ENCODE measurements at regions not wholly inside any gene's neighbourhood (a gene's known extent, or its start where the extent isn't known, plus 50 kb on each side); places are given as distances from the start of the nearest gene placed in this dataset.

DNA sequence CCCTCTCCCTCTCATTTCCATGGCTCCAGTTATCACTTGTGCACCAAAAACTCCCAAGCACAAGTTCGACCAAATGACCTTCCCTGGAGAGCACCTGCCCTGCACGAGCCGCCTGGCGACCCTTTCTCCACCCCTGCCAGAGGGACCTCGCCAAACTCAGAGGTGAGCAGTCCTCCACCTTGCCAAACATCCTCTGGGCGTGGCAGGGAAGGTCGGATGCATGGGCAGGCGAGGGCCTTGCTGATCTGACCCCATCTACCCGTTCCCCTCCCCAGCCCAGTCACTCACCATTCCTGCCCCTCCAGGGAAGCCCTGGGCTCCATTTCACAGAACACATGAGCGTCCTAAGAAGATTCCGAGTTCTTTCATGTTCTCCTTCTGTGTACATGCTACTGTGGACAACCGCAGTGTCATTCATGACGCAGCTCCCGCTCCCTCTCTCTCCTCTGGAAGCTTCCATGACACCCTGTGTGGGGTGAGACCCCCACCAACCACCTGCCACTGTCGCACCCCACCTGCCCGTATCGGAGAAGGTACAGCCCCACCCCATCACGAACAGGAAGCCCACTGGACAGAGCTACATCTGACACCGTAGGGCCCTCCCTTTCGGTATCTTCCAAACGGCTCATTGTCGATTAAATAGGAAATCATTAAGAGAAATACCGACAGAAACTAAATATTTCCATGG lies 104.3 kb downstream of the DACT2 start:
- H3K9me3 Mint-ChIP-seq, result peaks cover 0 to 1% (median 0%) of the 10 kb centered on the region in 7 donors
- ATAC-seq (ENCODE audit: low read depth in 2 of 2), result no peak
- H3K27ac Mint-ChIP-seq, result no peak overlapping the region

DNA sequence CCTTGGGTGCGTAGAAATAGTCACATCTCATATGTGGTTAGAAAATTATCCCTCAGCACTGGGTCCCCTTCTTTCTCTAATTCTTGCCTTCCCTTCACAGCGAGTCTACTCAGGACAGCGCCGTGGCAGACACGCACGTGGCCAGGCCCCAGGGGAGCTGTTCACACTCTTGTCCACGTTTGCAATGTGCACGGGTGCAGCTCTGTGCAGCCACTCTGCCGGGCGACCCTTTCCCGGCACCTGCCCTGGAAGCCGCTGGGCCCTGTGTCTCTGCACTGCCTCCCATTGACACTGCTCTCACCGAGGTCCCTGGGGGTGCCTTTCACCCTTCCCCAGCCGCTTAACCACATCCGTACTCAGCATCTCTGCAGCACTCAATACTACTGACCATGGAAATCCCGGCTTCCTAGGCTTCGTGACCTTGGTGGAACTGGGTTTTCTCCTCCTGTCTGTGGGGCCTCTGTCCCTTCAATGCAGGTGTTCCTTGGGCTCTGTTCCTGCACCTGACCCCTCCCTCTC lies 104.9 kb downstream of the DACT2 start:
- Mint-ChIP-seq H3K9me3 (peaks cover 0 to 1% (median 0%) of the 10 kb centered on the region in 7 donors), H3K4me3 (no peak overlapping the region), H3K27ac (peak overlapping the region in 1 of 3 donors; percentile 77)

More for the DNA sequence above, 104.3 kb downstream of the DACT2 start:
- H3K27me3 ChIP-seq (ENCODE audit: control insufficient read depth, insufficient read depth, low read length), result no peaks in the 10 kb centered on the region
- no peaks in the 10 kb centered on the region for H3K9me3 ChIP-seq (ENCODE audit: control insufficient read depth in 2 of 2, low read length in 2 of 2)
- Mint-ChIP-seq H3K4me1 (no peaks in the 10 kb centered on the region), H3K27me3 (no peaks in the 10 kb centered on the region), H3K36me3 (no peaks in the 10 kb centered on the region), H3K4me3 (no peak overlapping the region)
- H3K4me3 ChIP-seq (ENCODE audit: low read depth, low read length), result no peak overlapping the region
- no peak overlapping the region for H3K27ac ChIP-seq (ENCODE audit: insufficient read depth, low read length, poor library complexity, severe bottlenecking)
- no peak for DNase-seq
- H3K36me3 ChIP-seq (ENCODE audit: control insufficient read depth, insufficient read depth, low read length), result no peaks in the 10 kb centered on the region
- no peaks in the 10 kb centered on the region for H3K4me1 ChIP-seq (ENCODE audit: control insufficient read depth, insufficient read depth, low read length, poor library complexity, severe bottlenecking)

DNA sequence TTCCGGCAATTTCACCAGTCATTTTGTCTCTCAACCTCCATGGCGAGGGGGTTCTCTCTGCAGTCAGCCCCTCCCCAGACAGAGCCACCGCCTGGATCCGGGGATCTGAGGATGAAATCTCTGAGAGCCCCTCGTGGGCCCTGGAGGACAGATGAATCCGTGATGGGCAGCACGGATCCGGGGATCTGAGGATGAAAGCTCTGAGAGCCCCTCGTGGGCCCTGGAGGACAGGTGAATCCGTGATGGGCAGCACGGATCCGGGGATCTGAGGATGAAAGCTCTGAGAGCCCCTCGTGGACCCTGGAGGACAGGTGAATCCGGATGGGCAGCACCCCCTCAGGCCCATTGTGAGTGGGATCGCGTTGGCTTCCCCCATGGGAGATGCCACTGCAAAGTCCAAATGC lies 106.5 kb downstream of the DACT2 start:
- Histone ChIP-seq H3K27ac (ENCODE audit: insufficient read depth, low read length, poor library complexity, severe bottlenecking) (no peak overlapping the region), H3K4me3 (ENCODE audit: low read depth, low read length) (no peak overlapping the region), H3K27me3 (ENCODE audit: control insufficient read depth, insufficient read depth, low read length) (no peaks in the 10 kb centered on the region), H3K4me1 (ENCODE audit: control insufficient read depth, insufficient read depth, low read length, poor library complexity, severe bottlenecking) (no peaks in the 10 kb centered on the region), H3K36me3 (ENCODE audit: control insufficient read depth, insufficient read depth, low read length) (no peaks in the 10 kb centered on the region), H3K9me3 (ENCODE audit: control insufficient read depth in 2 of 2, low read length in 2 of 2) (no peaks in the 10 kb centered on the region)
- Mint-ChIP-seq H3K4me1 (no peaks in the 10 kb centered on the region), H3K9me3 (peaks cover 0 to 1% (median 0%) of the 10 kb centered on the region in 7 donors), H3K27ac (no peak overlapping the region), H3K36me3 (no peaks in the 10 kb centered on the region), H3K27me3 (no peaks in the 10 kb centered on the region), H3K4me3 (no peak overlapping the region)
- ATAC-seq (ENCODE audit: low read depth in 2 of 2), result no peak
- DNase-seq, result no peak

More for the DNA sequence above, 104.9 kb downstream of the DACT2 start:
- Histone ChIP-seq H3K27ac (ENCODE audit: insufficient read depth, low read length, poor library complexity, severe bottlenecking) (no peak overlapping the region), H3K36me3 (ENCODE audit: control insufficient read depth, insufficient read depth, low read length) (no peaks in the 10 kb centered on the region), H3K4me1 (ENCODE audit: control insufficient read depth, insufficient read depth, low read length, poor library complexity, severe bottlenecking) (no peaks in the 10 kb centered on the region), H3K9me3 (ENCODE audit: control insufficient read depth in 2 of 2, low read length in 2 of 2) (no peaks in the 10 kb centered on the region), H3K27me3 (ENCODE audit: control insufficient read depth, insufficient read depth, low read length) (no peaks in the 10 kb centered on the region), H3K4me3 (ENCODE audit: low read depth, low read length) (no peak overlapping the region)
- Mint-ChIP-seq H3K36me3 (no peaks in the 10 kb centered on the region), H3K27me3 (no peaks in the 10 kb centered on the region), H3K4me1 (no peaks in the 10 kb centered on the region)
- ATAC-seq (ENCODE audit: low read depth in 2 of 2) (no peak), DNase-seq (no peak)

DNA sequence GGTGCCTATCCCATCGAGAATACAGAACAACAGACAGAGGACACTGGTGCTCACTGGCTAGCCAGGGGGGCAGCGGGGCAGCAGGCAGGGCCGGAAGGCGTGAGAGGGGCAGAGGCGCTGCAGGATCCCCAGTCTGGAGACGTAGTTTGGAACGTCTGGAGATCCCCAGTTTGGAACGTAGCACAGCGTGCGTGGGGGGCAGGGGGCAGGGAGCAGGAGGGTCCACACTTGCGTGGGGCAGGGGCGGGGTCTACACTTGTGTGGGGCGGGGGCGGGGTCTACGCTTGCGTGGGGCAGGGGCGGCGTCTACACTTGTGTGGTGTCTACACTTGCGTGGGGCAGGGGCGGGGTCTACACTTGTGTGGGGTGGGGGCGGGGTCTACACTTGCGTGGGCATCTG lies 107.2 kb downstream of the DACT2 start:
- Histone ChIP-seq H3K27ac (ENCODE audit: insufficient read depth, low read length, poor library complexity, severe bottlenecking) (no peak overlapping the region), H3K4me1 (ENCODE audit: control insufficient read depth, insufficient read depth, low read length, poor library complexity, severe bottlenecking) (no peaks in the 10 kb centered on the region), H3K9me3 (ENCODE audit: control insufficient read depth in 2 of 2, low read length in 2 of 2) (no peaks in the 10 kb centered on the region), H3K36me3 (ENCODE audit: control insufficient read depth, insufficient read depth, low read length) (no peaks in the 10 kb centered on the region), H3K27me3 (ENCODE audit: control insufficient read depth, insufficient read depth, low read length) (no peaks in the 10 kb centered on the region), H3K4me3 (ENCODE audit: low read depth, low read length) (no peak overlapping the region)
- H3K27me3 Mint-ChIP-seq, result no peaks in the 10 kb centered on the region
- no peak overlapping the region for H3K27ac Mint-ChIP-seq
- H3K4me1 Mint-ChIP-seq, result no peaks in the 10 kb centered on the region
- ATAC-seq (ENCODE audit: low read depth in 2 of 2) (no peak), DNase-seq (no peak)
- no peaks in the 10 kb centered on the region for H3K36me3 Mint-ChIP-seq
- no peak overlapping the region for H3K4me3 Mint-ChIP-seq
- H3K9me3 Mint-ChIP-seq, result peaks cover 0 to 1% (median 0%) of the 10 kb centered on the region in 7 donors

DNA sequence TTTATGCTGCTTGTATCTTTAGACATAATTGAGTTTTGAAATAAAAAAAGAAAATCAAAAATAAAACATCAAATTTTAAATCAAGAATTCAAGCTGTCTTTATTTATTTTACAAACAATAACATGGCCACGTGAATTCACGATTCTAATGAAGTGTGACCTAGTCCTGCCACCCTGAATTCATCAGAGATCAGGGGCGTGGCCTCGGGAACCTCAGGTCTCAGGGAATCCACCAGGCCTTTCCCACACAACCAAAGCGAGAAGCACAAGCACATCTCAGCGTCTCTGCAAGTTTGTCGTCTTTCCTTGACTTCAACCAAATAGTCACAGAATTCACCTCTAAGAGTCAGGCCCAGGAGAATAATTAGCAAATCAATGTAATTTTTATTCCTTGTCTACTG lies 107.9 kb downstream of the DACT2 start:
- Mint-ChIP-seq H3K9me3 (peaks cover 0 to 1% (median 0%) of the 10 kb centered on the region in 7 donors), H3K4me3 (no peak overlapping the region), H3K27ac (no peak overlapping the region), H3K27me3 (no peaks in the 10 kb centered on the region), H3K4me1 (no peaks in the 10 kb centered on the region), H3K36me3 (no peaks in the 10 kb centered on the region)
- no peak overlapping the region for H3K4me3 ChIP-seq (ENCODE audit: low read depth, low read length)
- no peaks in the 10 kb centered on the region for H3K9me3 ChIP-seq (ENCODE audit: control insufficient read depth in 2 of 2, low read length in 2 of 2)
- DNase-seq (no peak), ATAC-seq (ENCODE audit: low read depth in 2 of 2) (no peak)
- no peaks in the 10 kb centered on the region for H3K4me1 ChIP-seq (ENCODE audit: control insufficient read depth, insufficient read depth, low read length, poor library complexity, severe bottlenecking)
- no peaks in the 10 kb centered on the region for H3K36me3 ChIP-seq (ENCODE audit: control insufficient read depth, insufficient read depth, low read length)
- no peaks in the 10 kb centered on the region for H3K27me3 ChIP-seq (ENCODE audit: control insufficient read depth, insufficient read depth, low read length)
- no peak overlapping the region for H3K27ac ChIP-seq (ENCODE audit: insufficient read depth, low read length, poor library complexity, severe bottlenecking)

DNA sequence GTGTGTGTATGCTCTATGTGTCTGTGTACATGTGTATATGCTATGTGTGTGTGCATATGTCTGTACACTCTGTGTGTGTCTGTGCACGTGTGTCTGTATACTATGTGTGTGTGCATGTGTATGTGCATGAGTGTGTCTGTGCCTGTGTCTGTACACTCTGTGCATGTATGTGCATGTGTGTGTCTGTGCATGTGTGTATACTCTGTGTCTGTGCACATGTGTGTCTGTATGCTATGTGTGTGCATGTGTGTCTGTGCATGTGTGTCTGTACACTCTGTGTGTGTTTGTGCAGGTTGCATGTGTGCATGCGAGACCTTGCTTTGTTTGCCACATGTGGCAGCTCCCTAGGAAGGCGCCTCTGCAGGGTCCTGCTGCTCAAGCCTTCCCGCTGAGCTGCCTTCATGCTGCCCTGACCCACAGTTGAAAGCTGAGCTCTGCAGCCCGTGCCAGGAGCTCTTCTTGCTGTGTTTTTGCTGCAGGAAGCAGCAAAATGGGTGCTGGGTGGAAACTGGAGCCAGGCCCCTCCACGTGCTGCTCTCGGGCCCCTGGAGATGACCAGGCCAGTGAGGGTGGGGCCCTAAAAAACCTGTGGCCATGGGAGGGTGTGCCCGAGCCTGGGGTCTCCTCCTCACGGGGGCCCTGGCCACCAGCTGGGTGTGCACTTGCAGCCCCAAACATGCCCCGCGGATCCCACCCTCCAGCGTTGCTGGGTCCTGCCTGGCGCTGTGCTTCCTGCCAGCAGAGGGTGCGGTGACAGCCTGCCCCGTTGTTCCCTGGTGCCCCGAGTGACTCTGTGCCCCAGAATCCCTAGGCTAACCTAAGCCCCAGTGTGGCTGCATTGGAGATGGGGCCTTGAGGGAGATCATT lies 109.1 kb downstream of the DACT2 start:
- no peak for ATAC-seq (ENCODE audit: low read depth in 2 of 2)

DNA sequence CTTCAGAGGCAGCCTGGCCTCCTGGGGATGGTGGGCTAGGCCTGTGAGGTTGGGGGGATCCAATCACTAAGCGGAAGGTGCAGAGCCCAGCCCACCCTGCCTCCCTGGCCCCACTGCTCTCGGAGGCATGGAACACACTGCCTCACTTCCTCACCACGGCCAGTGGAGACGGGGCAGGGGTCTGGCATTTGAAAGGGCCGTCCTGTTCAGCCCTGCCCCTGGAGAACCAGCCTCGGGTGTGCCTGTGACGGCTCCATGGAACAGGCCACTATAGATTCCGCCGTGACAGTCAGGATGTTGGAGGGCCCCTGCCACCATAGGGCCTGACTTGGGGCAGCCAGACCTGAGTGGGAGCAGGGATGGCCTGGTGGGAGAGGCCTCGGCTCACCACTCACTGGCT lies 110.2 kb downstream of the DACT2 start:
- no peaks in the 10 kb centered on the region for H3K4me1 ChIP-seq (ENCODE audit: control insufficient read depth, insufficient read depth, low read length, poor library complexity, severe bottlenecking)
- ATAC-seq (ENCODE audit: low read depth in 2 of 2) (no peak), DNase-seq (no peak)
- H3K4me3 ChIP-seq (ENCODE audit: low read depth, low read length), result no peak overlapping the region
- no peaks in the 10 kb centered on the region for H3K36me3 ChIP-seq (ENCODE audit: control insufficient read depth, insufficient read depth, low read length)
- H3K4me3 Mint-ChIP-seq, result no peak overlapping the region
- no peaks in the 10 kb centered on the region for H3K9me3 ChIP-seq (ENCODE audit: control insufficient read depth in 2 of 2, low read length in 2 of 2)
- no peak overlapping the region for H3K27ac ChIP-seq (ENCODE audit: insufficient read depth, low read length, poor library complexity, severe bottlenecking)
- H3K27ac Mint-ChIP-seq, result no peak overlapping the region
- no peaks in the 10 kb centered on the region for H3K36me3 Mint-ChIP-seq
- no peaks in the 10 kb centered on the region for H3K27me3 Mint-ChIP-seq
- H3K27me3 ChIP-seq (ENCODE audit: control insufficient read depth, insufficient read depth, low read length), result no peaks in the 10 kb centered on the region
- H3K9me3 Mint-ChIP-seq, result peaks cover 0 to 1% (median 0%) of the 10 kb centered on the region in 7 donors
- H3K4me1 Mint-ChIP-seq, result no peaks in the 10 kb centered on the region

More for the DNA sequence above, 109.1 kb downstream of the DACT2 start:
- Mint-ChIP-seq H3K4me1 (no peaks in the 10 kb centered on the region), H3K36me3 (no peaks in the 10 kb centered on the region), H3K27me3 (no peaks in the 10 kb centered on the region), H3K27ac (no peak overlapping the region), H3K4me3 (no peak overlapping the region), H3K9me3 (peaks cover 0 to 1% (median 0%) of the 10 kb centered on the region in 7 donors)
- Histone ChIP-seq H3K4me3 (ENCODE audit: low read depth, low read length) (no peak overlapping the region), H3K27ac (ENCODE audit: insufficient read depth, low read length, poor library complexity, severe bottlenecking) (no peak overlapping the region), H3K4me1 (ENCODE audit: control insufficient read depth, insufficient read depth, low read length, poor library complexity, severe bottlenecking) (no peaks in the 10 kb centered on the region), H3K27me3 (ENCODE audit: control insufficient read depth, insufficient read depth, low read length) (no peaks in the 10 kb centered on the region), H3K36me3 (ENCODE audit: control insufficient read depth, insufficient read depth, low read length) (no peaks in the 10 kb centered on the region), H3K9me3 (ENCODE audit: control insufficient read depth in 2 of 2, low read length in 2 of 2) (no peaks in the 10 kb centered on the region)
- no peak for DNase-seq
